ENCODE measurements at regions not wholly inside any gene's neighbourhood (a gene's known extent, or its start where the extent isn't known, plus 50 kb on each side); places are given as distances from the start of the nearest gene placed in this dataset.
"Not testable (repeated sequence)": the region's sequence is repeated elsewhere in the genome, so short reads cannot be mapped to it uniquely, and the experiment has no call there.

DNA sequence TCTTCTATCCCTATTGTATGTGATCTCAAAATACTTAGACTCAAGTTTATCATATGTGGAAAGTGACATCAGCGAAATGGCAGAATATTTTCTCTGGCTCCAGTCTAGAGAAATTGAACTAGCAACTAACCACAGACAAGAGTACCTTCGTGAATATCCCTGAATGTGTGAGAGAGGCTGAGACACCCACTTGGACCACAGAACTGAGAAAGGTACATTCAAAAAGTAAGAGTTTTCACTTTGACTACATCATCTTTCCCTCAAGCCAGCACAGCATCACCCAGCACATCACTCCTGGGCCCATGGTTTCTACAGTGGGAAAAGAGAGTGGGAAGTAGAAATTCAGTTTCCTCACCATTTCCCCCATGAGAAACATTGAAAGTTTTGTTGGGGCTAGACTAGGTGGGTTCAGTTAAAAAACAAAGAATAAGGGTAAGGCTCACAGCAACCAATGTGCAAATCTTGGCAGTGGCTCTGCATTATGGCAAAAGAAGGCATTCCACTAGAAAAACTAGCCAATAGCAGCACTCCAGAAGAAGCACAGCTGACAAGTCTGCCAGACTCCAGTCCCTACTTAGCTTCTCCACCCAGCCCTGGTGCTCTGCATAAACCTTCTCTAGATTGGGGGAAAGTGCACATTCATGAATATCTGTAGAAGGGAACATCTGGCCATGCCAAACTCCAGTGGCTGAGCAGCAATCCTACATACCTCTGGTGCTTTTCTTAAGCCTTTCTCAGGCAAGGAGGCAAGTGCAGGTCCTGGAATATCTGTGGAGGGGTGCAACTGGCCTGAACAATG is 225.6 kb upstream of the VLDLR start:
- DNase-seq (ENCODE audit: low spot score), result no peak

DNA sequence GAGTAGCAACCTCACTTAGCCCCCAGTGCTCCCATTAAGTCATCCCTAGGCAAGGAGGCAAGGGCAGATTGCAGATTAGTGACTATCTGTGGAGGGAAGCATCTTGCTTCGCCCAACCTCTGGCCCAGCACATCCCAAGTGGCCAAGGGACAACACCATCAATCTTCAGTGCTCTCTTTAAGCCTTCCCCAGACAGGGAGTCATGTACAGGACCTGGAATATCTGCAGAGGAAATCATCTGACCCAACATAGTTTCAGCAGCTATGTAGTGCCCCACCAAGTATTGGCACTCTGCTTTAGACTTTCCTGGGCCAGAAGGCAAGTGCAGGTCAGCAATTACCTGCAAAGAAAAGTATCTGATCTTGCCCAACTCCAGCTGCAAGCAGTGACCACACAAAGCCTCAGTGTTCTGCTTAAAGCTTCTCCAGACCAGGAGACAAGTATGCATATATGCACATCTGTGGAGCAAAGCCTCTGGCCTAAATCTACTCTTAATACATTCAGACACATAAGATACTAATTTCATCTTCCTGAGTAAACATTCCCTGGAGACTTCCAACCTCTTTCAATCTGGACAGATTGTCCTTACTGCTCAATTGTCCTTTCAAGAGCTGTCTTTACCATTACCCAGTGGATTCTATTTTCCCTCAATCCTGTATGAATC is 224.8 kb upstream of the VLDLR start:
- DNase-seq (ENCODE audit: low spot score), result no peak

DNA sequence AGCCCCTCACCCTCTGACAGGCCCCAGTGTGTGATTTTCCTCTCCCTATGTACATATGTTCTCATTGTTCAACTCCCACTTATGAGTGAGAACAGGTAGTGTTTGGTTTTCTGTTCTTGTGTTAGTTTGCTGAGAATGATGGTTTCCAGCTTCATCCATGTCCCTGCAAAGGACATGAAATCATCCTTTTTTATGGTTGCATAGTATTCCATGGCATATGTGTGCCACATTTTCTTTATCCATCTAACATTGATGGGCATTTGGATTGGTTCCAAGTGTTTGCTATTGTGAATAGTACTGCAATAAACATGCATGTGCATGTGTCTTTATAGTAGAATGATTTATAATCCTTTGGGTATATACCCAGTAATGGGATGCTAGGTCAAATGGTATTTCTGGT is 223.7 kb upstream of the VLDLR start:
- not testable (repeated sequence) for DNase-seq (ENCODE audit: low spot score)

DNA sequence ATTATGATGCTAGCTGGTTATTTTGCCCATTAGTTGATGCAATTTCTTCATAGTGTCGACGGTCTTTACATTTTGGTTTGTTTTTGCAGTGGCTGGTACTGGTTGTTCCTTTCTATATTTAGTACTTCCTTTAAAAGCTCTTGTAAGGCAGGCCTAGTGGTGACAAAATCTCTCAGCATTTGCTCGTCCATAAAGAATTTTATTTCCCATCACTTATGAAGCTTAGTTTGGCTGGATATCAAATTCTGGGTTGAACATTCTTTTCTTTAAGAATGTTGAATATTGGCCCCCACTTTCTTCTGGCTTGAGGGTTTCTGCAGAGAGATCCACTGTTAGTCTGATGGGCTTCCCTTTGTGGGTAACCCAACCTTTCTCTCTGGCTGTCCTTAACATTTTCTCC is 219.8 kb upstream of the VLDLR start:
- not testable (repeated sequence) for DNase-seq (ENCODE audit: low spot score)

DNA sequence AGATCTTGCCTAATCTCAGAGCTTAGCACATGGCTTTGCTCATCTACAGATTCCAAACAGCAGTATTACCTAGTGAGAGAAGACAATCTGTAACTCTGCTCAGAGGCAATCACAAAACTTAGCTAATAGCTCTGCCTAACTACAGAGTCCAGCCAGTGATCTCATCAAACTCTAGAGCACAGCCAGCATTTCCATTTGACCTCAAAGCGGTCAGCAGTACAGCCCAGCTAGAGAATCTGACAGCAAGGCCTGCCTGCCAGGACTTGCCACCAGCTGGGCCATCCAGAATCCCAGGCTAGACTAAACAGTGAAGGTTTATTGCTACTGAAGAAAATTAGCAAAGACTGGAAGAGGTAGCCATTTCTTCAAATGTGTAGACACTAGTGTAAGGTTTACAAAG is 217.9 kb upstream of the VLDLR start:
- DNase-seq (ENCODE audit: low spot score), result no peak

DNA sequence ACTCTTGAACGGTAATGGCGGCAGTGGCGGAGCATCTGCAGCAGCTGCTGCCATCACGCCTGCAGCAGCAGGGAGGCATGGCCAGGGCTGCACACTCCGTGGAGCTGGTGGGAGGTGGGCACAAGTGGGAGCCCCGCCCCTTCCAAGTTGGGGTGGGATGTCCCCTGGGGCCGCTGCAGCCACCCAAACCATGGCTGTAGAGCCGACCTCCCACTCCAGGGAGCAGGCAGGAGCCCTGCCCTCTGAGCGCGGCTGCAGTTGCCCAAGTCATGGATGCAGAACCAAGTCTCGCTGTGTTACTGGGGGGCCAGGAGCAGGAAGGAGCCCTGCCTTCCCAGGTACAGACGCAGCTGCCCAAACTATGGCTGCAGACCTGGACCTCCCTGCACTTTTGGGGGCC is 215.3 kb upstream of the VLDLR start:
- DNase-seq (ENCODE audit: low spot score), result no peak

DNA sequence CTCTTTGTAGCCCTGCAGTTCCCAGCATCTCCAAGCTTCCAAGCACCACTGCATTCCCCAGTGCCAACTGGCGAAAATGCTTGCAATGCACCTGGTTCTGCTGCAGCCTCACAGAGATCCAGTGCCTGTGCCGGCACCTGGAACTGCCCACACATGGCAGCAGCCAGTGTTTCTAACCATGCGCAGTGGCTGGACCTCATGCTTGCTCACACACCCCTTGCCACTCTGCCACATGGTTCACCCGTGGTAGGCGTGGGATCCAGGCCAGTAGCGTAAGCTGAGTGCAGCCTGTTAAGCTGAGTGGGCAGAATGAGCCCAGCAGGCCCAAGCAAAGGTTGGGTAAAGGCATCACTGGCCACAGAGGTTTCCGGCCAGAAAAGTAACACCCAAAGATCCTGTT is 214.1 kb upstream of the VLDLR start:
- no peak for DNase-seq (ENCODE audit: low spot score)

DNA sequence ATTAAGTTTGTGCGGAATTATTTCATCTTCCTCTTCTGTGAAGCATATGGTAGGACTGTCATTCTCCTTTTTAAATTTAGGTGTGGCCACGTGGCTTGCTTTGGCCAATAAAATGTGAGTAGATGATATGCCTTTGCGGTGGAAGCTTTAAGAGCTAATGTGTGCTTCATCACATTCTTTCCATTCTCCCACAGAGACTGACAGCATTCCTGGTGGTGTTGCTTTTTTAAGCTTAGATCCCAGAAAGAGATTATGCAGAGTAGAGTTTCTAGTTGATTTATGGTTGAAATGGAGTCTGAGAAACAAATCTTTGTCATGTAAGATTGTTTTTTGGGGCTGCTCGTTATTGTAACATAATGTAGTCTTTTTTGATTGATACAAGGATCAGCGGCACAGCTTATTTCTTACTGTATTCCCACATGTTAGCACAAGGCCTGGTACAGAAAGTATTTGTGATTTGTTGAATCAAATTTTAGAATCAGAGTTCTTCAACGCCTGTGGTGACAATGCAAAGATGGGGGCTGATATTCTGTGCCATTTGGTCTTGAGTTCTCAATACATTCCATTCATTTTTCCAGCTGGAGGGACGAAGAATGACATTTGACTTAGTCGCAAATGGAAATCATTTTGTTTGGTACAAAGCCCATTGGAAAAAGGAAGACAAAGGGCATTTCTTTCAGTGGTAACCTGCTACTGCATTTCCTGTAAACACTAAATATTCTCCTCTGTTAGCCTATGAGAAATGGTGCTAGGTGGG is 209.9 kb upstream of the VLDLR start:
- DNase-seq (ENCODE audit: low spot score), result no peak

DNA sequence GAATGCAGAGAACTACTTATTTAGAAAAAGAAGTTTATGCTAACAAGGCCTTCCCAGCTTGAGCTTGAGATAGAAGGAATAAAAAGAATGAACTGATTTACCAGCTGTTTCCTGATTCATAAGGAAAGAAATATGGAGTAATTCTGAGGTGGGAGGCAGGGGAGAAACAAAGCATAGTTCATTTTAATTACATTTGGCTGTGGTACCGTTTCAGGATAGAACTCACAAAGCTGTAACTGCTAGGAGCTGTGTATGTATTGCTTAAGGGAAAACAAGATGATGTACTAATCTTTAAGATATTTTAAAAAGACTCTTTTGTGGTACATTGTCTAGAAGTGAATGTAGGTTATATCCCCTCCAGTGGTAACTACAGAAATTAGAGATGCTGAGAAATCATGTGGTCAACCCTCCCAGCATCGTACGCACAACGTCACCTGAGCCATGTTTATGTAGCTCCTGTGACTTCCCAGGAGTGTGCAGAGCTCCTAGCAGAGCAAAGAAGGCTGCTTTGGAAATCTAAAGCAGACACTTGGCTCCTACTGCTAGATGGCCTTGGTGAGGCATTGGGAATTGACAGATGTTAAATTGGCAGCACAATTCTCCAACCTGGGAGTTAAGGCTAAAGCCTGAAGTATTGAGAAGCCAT is 208.3 kb upstream of the VLDLR start:
- DNase-seq (ENCODE audit: low spot score), result no peak

DNA sequence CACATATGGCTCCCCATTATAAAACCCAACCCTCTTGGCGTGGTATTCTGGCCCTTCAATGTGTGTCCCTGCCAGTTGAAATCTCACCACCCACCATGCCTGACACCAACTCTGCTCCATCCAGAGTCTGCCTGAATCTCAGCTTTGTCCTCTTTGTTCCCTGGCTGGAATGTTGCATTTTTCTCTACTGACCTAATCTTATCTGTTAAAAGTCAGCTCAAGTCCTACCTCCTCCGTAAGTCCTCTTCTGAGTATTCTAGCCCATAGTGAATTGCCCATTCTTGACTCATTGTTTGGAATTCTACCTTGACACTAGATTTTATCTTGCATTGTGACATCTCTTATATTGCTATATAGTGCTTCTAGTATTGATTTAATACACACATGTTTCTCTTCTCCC is 207.1 kb upstream of the VLDLR start:
- no peak for DNase-seq (ENCODE audit: low spot score)

DNA sequence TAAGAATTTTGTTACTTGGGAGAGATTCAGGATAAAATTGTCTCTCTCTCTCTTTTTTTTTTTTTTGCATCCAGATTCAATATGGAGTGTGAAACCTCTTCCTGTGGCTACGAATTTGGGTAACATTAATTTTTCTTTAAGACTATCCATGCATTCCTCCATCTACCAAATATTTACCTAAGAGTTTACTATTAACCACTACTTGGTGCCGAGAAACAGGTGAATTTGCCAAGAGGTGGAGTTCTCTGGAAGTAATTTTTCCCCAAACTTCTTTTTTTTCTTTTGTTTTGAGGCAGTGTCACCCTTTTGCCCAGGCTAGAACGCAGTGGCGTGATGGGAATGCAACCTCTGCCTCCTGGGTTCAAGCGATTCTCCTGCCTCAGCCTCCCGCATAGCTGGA is 206.3 kb upstream of the VLDLR start:
- no peak for DNase-seq (ENCODE audit: low spot score)

DNA sequence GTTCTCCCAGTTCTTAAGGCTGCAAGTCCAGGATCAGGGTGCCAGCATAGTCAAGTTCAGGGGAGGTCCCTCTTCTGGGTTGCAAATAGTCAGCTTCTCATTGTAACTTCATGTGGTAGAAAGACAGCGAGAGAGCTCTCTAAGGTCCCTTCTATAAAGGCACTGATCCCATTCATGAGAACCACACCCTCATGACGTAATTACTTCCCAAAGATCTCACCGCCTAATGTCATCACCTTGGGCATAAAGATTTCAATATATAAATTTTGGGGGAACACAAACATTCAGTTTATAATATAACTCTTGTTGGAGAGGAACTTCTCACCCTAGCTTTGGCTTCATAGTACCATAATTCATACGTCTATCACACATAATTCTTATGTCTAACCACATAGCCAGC is 203.9 kb upstream of the VLDLR start:
- DNase-seq (ENCODE audit: low spot score), result no peak

DNA sequence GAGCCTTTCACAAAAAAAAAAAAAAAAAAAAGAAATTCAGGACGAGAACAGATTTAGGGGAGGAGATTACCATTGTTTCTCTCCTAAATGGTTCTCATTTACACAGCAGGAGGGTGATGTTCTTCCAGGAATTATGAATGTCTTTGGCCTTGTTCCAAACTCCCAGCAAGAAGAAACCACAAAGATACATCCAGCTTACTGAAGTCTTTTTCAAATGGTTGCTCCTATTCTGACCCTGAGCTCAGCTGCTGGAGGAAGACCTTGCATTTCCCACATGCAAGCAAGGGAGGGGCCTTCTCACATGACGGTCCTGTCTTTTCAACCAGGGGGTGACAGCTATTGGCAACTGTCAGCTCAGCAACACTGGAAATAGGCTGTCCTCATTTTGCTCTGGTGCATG is 203.0 kb upstream of the VLDLR start:
- peak; percentile 9 for DNase-seq (ENCODE audit: low spot score)

DNA sequence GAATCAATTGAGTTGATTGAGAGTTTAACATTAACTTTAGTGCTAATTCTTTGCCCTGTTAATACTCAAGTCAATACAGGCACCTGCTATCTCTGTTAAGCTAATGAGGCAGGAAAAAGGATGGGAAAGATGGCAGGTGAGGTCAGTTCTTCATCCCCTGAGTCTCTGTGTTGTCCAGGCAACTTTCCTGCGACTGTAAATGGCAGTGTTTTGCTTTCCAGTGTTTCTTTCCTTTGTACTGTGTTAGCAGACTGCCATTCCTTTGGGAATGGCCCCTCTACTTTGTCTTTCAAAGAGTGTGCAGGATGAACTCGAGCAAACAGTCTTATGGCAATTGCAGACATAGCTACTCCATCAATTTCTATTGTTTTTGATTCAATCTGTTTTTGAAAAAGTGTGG is 202.2 kb upstream of the VLDLR start:
- no peak for DNase-seq (ENCODE audit: low spot score)

DNA sequence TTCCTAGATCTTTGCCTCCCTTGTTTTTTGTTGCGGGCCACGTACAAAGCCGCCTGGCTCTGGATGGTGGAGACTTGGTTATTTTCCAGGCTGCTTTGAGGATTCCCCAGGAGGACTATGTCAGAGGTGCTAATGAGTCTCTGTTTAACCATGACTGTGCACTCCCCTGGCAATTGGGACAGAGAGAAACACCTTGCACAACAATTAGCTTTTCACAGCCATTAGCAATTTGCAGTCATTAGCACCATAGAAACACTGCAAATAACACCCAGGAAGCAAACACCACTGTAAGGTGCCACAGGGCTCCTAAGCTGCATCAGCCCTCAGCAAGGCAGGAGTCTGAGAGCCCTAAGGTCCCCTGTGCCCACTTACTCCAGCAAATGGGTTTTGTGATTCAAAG is 201.0 kb upstream of the VLDLR start:
- no peak for DNase-seq (ENCODE audit: low spot score)

DNA sequence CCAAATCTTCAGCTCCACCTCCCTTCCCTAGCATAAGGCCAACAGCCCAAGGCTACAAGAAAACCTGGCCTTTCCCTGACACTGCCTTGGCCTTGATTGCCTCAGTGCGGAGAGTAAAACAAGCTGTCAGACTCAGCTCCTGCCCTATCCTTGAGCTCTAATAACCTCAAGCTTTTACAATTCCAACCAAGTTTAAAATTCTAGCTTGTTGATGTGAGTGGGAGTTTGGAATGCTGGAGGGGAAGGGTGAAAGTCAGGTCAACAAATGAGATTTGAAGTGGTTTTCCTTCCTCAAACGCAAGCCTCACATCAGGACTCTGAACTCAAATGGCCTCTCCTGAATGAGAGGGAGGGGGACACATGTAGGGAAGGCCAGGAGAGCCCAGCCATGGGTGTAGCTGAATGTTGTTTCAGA is 197.0 kb upstream of the VLDLR start:
- no peak for DNase-seq (ENCODE audit: low spot score)

DNA sequence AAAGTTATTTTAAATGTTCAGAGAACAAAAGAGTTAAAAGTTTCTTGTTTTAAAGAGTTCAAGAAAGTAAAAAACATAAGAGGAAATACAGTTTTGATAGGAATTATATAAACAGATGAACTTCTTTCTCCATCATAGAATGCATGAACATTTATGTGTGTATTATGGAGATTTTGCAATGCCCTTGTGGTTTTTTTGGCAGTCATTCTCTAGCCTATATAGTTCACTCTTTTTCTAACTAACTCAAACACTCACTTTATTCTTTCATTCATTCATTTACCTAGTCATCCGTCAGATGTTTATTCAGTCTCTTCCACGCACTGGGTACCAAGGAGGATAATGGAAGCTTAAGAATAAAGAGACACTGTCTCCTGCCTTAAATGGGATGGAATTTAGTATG is 195.9 kb upstream of the VLDLR start:
- DNase-seq (ENCODE audit: low spot score), result no peak

DNA sequence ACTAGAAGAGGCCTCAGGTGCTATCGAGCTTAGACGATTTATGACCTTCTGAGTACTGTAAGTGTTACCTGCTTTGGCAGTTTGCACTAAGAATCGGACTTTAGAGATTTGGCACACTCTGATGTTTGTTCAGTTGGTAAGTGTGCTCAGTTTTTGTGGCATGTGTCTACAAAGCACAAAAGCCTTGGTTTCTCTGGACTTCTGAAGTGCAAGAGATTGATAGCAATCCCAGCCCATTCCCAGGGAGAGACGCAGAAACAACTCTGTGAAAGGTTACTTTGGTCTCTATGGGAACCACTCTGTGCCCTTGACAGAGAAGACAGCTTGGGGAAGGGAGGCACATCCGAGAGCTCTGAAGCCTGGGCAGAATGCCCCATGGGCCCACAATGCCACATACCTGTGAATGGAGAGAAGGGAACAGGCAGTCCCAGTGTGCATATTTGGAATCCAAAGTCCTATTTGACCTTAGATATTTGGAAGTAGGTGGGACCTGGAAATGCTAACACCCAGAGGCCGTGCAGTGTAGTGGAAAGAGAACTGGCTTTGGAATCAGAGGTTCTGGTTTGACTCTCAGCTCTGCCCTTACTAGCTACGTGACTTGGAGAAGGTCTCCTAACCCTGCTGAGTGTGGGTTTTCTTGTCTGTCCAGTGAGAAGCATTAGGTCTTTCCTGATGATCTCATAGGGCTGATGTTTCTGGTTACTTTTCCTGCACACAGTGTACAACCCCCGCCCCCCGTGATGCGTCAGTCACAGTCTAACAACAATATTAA is 194.3 kb upstream of the VLDLR start:
- no peak for DNase-seq (ENCODE audit: low spot score)

DNA sequence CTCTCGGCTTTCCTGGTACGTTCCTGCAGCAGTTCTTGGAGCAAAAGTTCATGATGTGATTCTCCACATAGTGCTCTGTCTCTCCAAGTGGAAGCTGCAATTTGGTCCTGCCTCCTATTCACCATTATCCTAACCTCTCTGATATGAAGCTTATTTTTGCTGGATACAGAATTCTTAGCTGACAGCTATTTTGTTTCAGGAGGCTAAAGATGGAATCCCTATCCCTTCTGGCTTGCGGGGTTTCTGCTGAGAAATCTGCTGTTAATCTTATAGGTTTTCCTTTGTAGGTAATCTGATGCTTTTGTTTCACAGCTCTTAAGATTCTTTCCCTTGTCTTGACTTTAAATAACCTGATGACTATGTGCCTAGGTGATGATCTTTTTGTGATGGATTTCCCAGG is 181.6 kb upstream of the VLDLR start:
- DNase-seq (ENCODE audit: low spot score), result no peak

DNA sequence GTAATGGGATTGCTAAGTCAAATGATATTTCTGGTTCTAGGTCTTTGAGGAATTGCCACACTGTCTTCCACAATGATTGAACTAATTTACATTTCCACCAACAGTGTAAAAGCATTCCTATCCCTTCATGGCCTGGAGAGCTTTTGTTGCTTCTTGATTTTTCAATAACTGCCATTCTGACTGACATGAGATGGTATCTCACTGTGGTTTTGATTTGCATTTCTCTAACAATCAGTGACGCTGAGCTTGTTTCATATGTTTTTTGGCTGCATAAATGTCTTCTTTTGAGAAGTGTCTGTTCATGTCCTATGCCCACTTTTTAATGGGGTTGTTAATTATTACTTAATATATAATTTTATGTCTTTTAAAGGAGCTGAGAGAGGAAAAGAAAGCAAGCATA is 177.7 kb upstream of the VLDLR start:
- not testable (repeated sequence) for DNase-seq (ENCODE audit: low spot score)

DNA sequence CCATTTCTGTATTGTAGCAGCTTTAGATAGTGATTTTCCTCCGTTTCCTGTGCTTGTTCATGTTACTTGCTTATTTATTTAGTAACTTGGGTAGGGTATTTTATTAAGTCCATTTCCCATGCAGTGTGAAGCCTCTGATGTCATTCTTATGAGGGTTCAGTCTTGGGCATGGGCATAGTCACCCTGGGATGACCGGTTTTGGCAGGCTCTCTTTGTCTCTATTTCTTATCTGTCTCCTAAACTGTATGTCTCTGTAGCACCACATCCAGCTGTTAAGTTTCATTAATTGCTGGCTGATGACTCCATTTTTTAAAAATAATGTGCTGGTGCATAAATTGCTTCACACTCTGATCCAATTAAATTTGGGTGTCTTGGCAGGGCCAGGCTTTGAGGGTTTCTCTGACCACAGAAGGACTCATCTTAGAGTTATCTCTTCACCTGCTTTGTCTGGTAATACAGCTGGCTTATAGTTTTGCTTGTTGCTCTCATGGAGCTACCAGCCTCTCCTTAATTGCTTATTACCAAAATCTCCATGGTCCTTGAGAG is 173.3 kb upstream of the VLDLR start:
- DNase-seq (ENCODE audit: low spot score), result no peak

DNA sequence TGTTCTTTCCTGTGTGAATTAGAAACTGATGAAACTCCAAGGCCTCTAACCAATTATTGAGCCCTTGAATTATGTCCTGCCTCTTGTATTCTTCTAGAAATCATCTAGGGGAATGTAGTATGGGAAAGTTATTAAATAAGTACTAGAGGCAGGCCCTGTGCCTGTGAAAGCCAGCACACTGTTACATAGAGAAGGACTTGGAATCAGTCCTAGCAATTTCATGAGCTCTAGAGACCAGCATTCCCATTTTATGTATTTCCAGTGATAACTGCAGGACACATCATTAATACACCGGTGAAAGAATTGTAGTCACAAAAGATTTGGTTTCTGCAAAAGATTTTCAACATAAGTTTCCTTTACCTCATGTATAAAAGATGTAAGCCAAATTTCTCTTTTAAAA is 168.5 kb upstream of the VLDLR start:
- DNase-seq (ENCODE audit: low spot score), result no peak

Data from COLO829 (cell line).